ENCODE measurements at regions not wholly inside any gene's neighbourhood (a gene's known extent, or its start where the extent isn't known, plus 50 kb on each side); places are given as distances from the start of the nearest gene placed in this dataset.

- no peak for TF ChIP-seq CTCF (conservative IDR thresholded peaks at IDR 0.05)
- TF ChIP-seq ZFX (IDR thresholded peaks at IDR 0.05): no peak
Measured at GRCh38 chr16:86245351-86245750, 265.0 kb upstream of the FOXF1 start.

Data from C4-2B (cell line).